ENCODE measurements at regions not wholly inside any gene's neighbourhood (a gene's known extent, or its start where the extent isn't known, plus 50 kb on each side); places are given as distances from the start of the nearest gene placed in this dataset.
A peak's percentile ranks its signal among the peaks of the same experiment; 100 is the strongest.

DNA sequence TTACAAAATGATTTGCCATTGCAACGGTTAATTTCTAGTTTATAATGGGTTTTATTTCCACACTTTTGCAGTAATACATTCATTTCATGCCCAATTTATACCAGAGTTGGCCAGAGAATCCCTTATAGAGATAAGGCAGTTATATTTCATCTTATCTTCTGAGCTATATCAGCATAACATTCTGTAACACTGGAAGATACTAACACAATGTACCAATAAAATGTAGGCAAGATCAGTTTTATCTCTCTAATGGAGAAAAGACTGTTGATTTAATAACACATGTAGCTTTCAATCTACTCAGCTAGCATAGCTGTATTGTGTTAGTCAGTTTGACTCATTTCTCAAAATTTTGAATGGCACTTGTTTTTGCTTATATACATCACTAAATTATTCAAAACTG lies 738.6 kb downstream of the TRAM1L1 start:
- POLR2A ChIA-PET: no interaction called here
- FAIRE-seq (no peak), DNase-seq (ENCODE audit: low spot score) (no peak), ATAC-seq (no peak)
- 4% methylated on average over 1 of the region's 1 CpG for WGBS (ENCODE audit: low lambda C conversion rate)
- H4K20me1 ChIP-seq (ENCODE audit: insufficient read depth, low read length): no peaks in the 10 kb centered on the region
- H3K9me3 ChIP-seq (ENCODE audit: low read length): no peaks in the 10 kb centered on the region
- in situ Hi-C loops (cut with HindIII; ENCODE audit: extremely low pct_ligation_motif_present, low pct_unique_long_range_greater_than_20kb): no loop called here
- H3K4me2 ChIP-seq (ENCODE audit: low read depth, low read length): no peak overlapping the region
- BruUV-seq (replicated peaks): no TSS peak
- no peak overlapping the region for H3K9ac ChIP-seq (ENCODE audit: insufficient read depth, low read depth, low read length)
- no peak overlapping the region for H3K27ac ChIP-seq (ENCODE audit: extremely low read length, insufficient read depth, low read length)
- no peaks in the 10 kb centered on the region for H3K4me1 ChIP-seq (ENCODE audit: insufficient read depth, low read length)
- no peaks in the 10 kb centered on the region for H3K27me3 ChIP-seq (ENCODE audit: control insufficient read depth in 1 of 2, insufficient read depth in 2 of 2, low read length in 2 of 2)
- CTCF ChIA-PET (ENCODE audit: low intra/inter-chr PET ratio, low total read pairs): no interaction called here
- no peak overlapping the region for H3K4me3 ChIP-seq (replicated peaks in 1 of 3; ENCODE audit: insufficient read depth in 1 of 3, low read depth in 2 of 3, low read length in 3 of 3)
- H2AFZ ChIP-seq (ENCODE audit: low read length): no peak overlapping the region
- H3K36me3 ChIP-seq (replicated peaks in 1 of 2; ENCODE audit: control insufficient read depth in 1 of 2, insufficient read depth in 2 of 2, low read length in 2 of 2): no peaks in the 10 kb centered on the region
- intact Hi-C loops (cut with micrococcal nuclease; ENCODE audit: unreplicated experiment): no loop called here
- no peaks in the 10 kb centered on the region for H3K79me2 ChIP-seq (ENCODE audit: insufficient read depth, low read length)
- TF ChIP-seq REPIN1 (CRISPR knock-in tag; IDR thresholded peaks at IDR 0.05; ENCODE audit: borderline replicate concordance, low read depth) (no peak), TBP (CRISPR knock-in tag; IDR thresholded peaks at IDR 0.05) (no peak), AKAP8 (CRISPR knock-in tag; IDR thresholded peaks at IDR 0.05) (no peak), SAFB2 (CRISPR knock-in tag; IDR thresholded peaks at IDR 0.05; ENCODE audit: borderline replicate concordance, low read depth) (no peak)

- BruUV-seq (replicated peaks): no TSS peak
- 0 out of 2 replicates have a peak, but pooled peaks have one; percentile 19 for TF ChIP-seq NFE2L2 (IDR thresholded peaks at IDR 0.05; ENCODE audit: low read length)
- TF ChIP-seq KDM5B (CRISPR knock-in tag; IDR thresholded peaks at IDR 0.05; ENCODE audit: borderline replicate concordance): no peak
- Histone ChIP-seq H3K36me3 (replicated peaks in 1 of 2; ENCODE audit: control insufficient read depth in 1 of 2, insufficient read depth in 2 of 2, low read length in 2 of 2) (no peaks in the 10 kb centered on the region), H3K27ac (ENCODE audit: extremely low read length, insufficient read depth, low read length) (no peak overlapping the region), H3K79me2 (ENCODE audit: insufficient read depth, low read length) (no peaks in the 10 kb centered on the region), H3K4me3 (replicated peaks in 1 of 3; ENCODE audit: insufficient read depth in 1 of 3, low read depth in 2 of 3, low read length in 3 of 3) (no peak overlapping the region), H3K9me3 (ENCODE audit: low read length) (no peaks in the 10 kb centered on the region), H4K20me1 (ENCODE audit: insufficient read depth, low read length) (no peaks in the 10 kb centered on the region), H3K27me3 (ENCODE audit: control insufficient read depth in 1 of 2, insufficient read depth in 2 of 2, low read length in 2 of 2) (no peaks in the 10 kb centered on the region), H3K9ac (ENCODE audit: insufficient read depth, low read depth, low read length) (no peak overlapping the region), H3K4me1 (ENCODE audit: insufficient read depth, low read length) (no peaks in the 10 kb centered on the region), H2AFZ (ENCODE audit: low read length) (no peak overlapping the region), H3K4me2 (ENCODE audit: low read depth, low read length) (no peak overlapping the region)
- in situ Hi-C loops (cut with HindIII; ENCODE audit: extremely low pct_ligation_motif_present, low pct_unique_long_range_greater_than_20kb): no loop called here
- no peak for DNase-seq (ENCODE audit: low spot score)
- WGBS (ENCODE audit: low lambda C conversion rate): 3% methylated on average over 2 of the region's 2 CpGs
- FAIRE-seq: no peak
- POLR2A ChIA-PET: no interaction called here
- ATAC-seq: no peak
- CTCF ChIA-PET (ENCODE audit: low intra/inter-chr PET ratio, low total read pairs): no interaction called here
- intact Hi-C loops (cut with micrococcal nuclease; ENCODE audit: unreplicated experiment): no loop called here
Measured at GRCh38 chr4:116343809-116344208, 741.6 kb downstream of the TRAM1L1 start.

All from HepG2 (cell line).